WTC11 (cell line): ENCODE measurements at regions not wholly inside any gene's neighbourhood (a gene's known extent, or its start where the extent isn't known, plus 50 kb on each side); places are given as distances from the start of the nearest gene placed in this dataset.

Source experiments
- ATAC-seq: fragments of 200-7000 bp; cut with Tn5 transposase; 2 replicates; pipeline ENCODE4 v1.10.0; 2021; ENCODE audit warnings: mild to moderate bottlenecking, moderate library complexity
- CTCF ChIA-PET: fragments of 300-600 bp; sonication (Branson Sonifier 250); formaldehyde crosslinking; loops from one replicate; lab custom pipeline; 2021; ENCODE audit warnings: antibody characterized with exemption; lab: Charles Lee
- POLR2A ChIA-PET: fragments of 350-600 bp; sonication (Branson Sonifier 250); formaldehyde crosslinking; loops from one replicate; lab custom pipeline; 2021; ENCODE audit warnings: antibody characterized with exemption; lab: Charles Lee
- DNase-seq: peaks from one replicate; pipeline ENCODE4 v3.0.0; 2021; ENCODE audit warnings: low spot score
- H3K27ac Mint-ChIP-seq: 2 replicates; pipeline ENCODE4 v1.8.0; 2021; ENCODE audit warnings: mixed read lengths
- H3K27me3 Mint-ChIP-seq: 2 replicates; pipeline ENCODE4 v1.8.0; 2021; ENCODE audit warnings: low read depth, mild to moderate bottlenecking, moderate library complexity, mixed read lengths
- H3K36me3 Mint-ChIP-seq: 2 replicates; pipeline ENCODE4 v1.8.0; 2021; ENCODE audit warnings: mixed read lengths
- H3K4me1 Mint-ChIP-seq: 2 replicates; pipeline ENCODE4 v1.8.0; 2022; ENCODE audit warnings: mixed read lengths
- H3K4me3 Mint-ChIP-seq: 2 replicates; pipeline ENCODE4 v1.8.0; 2021; ENCODE audit warnings: mild to moderate bottlenecking, moderate library complexity, mixed read lengths
- H3K9me3 Mint-ChIP-seq: 2 replicates; pipeline ENCODE4 v1.8.0; 2021; ENCODE audit warnings: mixed read lengths
- CBFB ChIP-seq: sonication (generic); formaldehyde crosslinking; IDR thresholded peaks from 2 replicates; pipeline ENCODE4 v1.8.1; 2022; ENCODE audit warnings: mild to moderate bottlenecking, low read depth, missing genetic modification reagents
- CREM ChIP-seq: sonication (generic); formaldehyde crosslinking; IDR thresholded peaks from 2 replicates; pipeline ENCODE4 v1.8.1; 2022; ENCODE audit warnings: mild to moderate bottlenecking, missing genetic modification reagents, moderate library complexity
- ETV6 ChIP-seq: sonication (generic); formaldehyde crosslinking; IDR thresholded peaks from 2 replicates; pipeline ENCODE4 v1.8.1; 2022; ENCODE audit warnings: mild to moderate bottlenecking, missing genetic modification reagents
- FOXJ3 ChIP-seq: sonication (generic); formaldehyde crosslinking; IDR thresholded peaks from 2 replicates; pipeline ENCODE4 v1.9.0; 2021; ENCODE audit warnings: missing genetic modification reagents, mild to moderate bottlenecking, borderline replicate concordance
- HMGA2 ChIP-seq: fragments of 250-450 bp; sonication (Bioruptor Pico); IDR thresholded peaks from 2 replicates; pipeline ENCODE4 v1.4.0; 2021; ENCODE audit warnings: mild to moderate bottlenecking, moderate library complexity
- JAZF1 ChIP-seq: fragments of 250-450 bp; sonication (Bioruptor Pico); IDR thresholded peaks from 2 replicates; pipeline ENCODE4 v1.9.0; 2021; ENCODE audit warnings: moderate library complexity, mild to moderate bottlenecking, inconsistent platforms
- MXD4 ChIP-seq: fragments of 250-450 bp; sonication (Bioruptor Pico); IDR thresholded peaks from 2 replicates; pipeline ENCODE4 v1.8.0; 2021; ENCODE audit warnings: mild to moderate bottlenecking, moderate library complexity, borderline replicate concordance
- NFE2L1 ChIP-seq: sonication (generic); formaldehyde crosslinking; IDR thresholded peaks from 2 replicates; pipeline ENCODE4 v1.8.1; 2023; ENCODE audit warnings: missing genetic modification reagents
- OVOL2 ChIP-seq: fragments of 250-450 bp; sonication (Bioruptor Pico); IDR thresholded peaks from 2 replicates; pipeline ENCODE4 v1.9.0; 2021; ENCODE audit warnings: mild to moderate bottlenecking, borderline replicate concordance
- SP1 ChIP-seq: sonication (generic); formaldehyde crosslinking; conservative IDR thresholded peaks from 2 replicates; pipeline ENCODE4 v1.8.1; 2022; ENCODE audit warnings: missing genetic modification reagents
- TF ChIP-seq, protein P1 (sequence below): fragments of 250-450 bp; sonication (Bioruptor Pico); IDR thresholded peaks from 2 replicates; pipeline ENCODE4 v1.9.0; 2021; ENCODE audit warnings: mild to moderate bottlenecking, borderline replicate concordance
- TF ChIP-seq, protein P2 (sequence below): sonication (generic); formaldehyde crosslinking; conservative IDR thresholded peaks from 2 replicates; pipeline ENCODE4 v1.8.1; 2022; ENCODE audit warnings: mild to moderate bottlenecking, missing genetic modification reagents
- TF ChIP-seq, protein P3 (sequence below): sonication (generic); formaldehyde crosslinking; IDR thresholded peaks from 2 replicates; pipeline ENCODE4 v1.8.0; 2022; ENCODE audit warnings: mild to moderate bottlenecking, missing genetic modification reagents
- TF ChIP-seq, protein P4 (sequence below): sonication (generic); formaldehyde crosslinking; IDR thresholded peaks from 2 replicates; pipeline ENCODE4 v1.8.1; 2022; ENCODE audit warnings: missing genetic modification reagents, borderline replicate concordance
- TF ChIP-seq, protein P5 (sequence below): sonication (generic); formaldehyde crosslinking; IDR thresholded peaks from 2 replicates; pipeline ENCODE4 v1.8.1; 2023; ENCODE audit warnings: mild to moderate bottlenecking, missing genetic modification reagents, borderline replicate concordance
- TF ChIP-seq, protein P6 (sequence below): fragments of 200-600 bp; IDR thresholded peaks from 2 replicates; pipeline ENCODE4 v1.8.0; 2022; ENCODE audit warnings: antibody characterized with exemption
- TF ChIP-seq, protein P7 (sequence below): sonication (generic); formaldehyde crosslinking; IDR thresholded peaks from 2 replicates; pipeline ENCODE4 v1.8.0; 2022; ENCODE audit warnings: mild to moderate bottlenecking, missing genetic modification reagents

DNA sequence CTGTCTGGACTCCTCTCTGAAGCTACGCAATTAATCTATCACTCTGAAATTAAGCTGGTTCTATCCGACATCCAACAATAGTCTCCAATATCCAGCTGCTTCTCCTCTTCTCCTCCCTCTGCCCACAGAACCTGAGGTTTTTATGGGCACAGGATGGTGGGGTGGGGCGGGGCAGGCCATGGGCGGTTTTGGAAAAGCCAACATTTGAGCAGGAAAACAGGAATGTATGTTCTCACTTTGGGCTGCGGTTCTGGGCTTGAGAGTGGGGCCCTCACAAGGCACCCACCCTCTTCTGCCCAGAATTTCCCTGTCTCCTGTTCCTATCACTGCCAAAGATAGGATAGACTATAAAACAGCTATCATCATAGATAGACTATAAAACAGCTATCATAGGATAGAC, 1144.2 kb downstream of the EPHA7 start:
- CTCF ChIA-PET, result no interaction called here
- no peak for DNase-seq
- TF ChIP-seq, protein P1, sequence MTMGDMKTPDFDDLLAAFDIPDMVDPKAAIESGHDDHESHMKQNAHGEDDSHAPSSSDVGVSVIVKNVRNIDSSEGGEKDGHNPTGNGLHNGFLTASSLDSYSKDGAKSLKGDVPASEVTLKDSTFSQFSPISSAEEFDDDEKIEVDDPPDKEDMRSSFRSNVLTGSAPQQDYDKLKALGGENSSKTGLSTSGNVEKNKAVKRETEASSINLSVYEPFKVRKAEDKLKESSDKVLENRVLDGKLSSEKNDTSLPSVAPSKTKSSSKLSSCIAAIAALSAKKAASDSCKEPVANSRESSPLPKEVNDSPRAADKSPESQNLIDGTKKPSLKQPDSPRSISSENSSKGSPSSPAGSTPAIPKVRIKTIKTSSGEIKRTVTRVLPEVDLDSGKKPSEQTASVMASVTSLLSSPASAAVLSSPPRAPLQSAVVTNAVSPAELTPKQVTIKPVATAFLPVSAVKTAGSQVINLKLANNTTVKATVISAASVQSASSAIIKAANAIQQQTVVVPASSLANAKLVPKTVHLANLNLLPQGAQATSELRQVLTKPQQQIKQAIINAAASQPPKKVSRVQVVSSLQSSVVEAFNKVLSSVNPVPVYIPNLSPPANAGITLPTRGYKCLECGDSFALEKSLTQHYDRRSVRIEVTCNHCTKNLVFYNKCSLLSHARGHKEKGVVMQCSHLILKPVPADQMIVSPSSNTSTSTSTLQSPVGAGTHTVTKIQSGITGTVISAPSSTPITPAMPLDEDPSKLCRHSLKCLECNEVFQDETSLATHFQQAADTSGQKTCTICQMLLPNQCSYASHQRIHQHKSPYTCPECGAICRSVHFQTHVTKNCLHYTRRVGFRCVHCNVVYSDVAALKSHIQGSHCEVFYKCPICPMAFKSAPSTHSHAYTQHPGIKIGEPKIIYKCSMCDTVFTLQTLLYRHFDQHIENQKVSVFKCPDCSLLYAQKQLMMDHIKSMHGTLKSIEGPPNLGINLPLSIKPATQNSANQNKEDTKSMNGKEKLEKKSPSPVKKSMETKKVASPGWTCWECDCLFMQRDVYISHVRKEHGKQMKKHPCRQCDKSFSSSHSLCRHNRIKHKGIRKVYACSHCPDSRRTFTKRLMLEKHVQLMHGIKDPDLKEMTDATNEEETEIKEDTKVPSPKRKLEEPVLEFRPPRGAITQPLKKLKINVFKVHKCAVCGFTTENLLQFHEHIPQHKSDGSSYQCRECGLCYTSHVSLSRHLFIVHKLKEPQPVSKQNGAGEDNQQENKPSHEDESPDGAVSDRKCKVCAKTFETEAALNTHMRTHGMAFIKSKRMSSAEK (CRISPR knock-in tag), result no peak
- TF ChIP-seq JAZF1 (CRISPR knock-in tag) (no peak), CREM (CRISPR knock-in tag) (no peak), SP1 (no peak), HMGA2 (CRISPR knock-in tag) (no peak), NFE2L1 (no peak), CBFB (CRISPR knock-in tag) (no peak), OVOL2 (CRISPR knock-in tag) (no peak)
- TF ChIP-seq, protein P2, sequence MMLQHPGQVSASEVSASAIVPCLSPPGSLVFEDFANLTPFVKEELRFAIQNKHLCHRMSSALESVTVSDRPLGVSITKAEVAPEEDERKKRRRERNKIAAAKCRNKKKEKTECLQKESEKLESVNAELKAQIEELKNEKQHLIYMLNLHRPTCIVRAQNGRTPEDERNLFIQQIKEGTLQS (CRISPR knock-in tag), result no peak
- TF ChIP-seq, protein P3, sequence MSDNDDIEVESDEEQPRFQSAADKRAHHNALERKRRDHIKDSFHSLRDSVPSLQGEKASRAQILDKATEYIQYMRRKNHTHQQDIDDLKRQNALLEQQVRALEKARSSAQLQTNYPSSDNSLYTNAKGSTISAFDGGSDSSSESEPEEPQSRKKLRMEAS (CRISPR knock-in tag), result no peak
- TF ChIP-seq, protein P4, sequence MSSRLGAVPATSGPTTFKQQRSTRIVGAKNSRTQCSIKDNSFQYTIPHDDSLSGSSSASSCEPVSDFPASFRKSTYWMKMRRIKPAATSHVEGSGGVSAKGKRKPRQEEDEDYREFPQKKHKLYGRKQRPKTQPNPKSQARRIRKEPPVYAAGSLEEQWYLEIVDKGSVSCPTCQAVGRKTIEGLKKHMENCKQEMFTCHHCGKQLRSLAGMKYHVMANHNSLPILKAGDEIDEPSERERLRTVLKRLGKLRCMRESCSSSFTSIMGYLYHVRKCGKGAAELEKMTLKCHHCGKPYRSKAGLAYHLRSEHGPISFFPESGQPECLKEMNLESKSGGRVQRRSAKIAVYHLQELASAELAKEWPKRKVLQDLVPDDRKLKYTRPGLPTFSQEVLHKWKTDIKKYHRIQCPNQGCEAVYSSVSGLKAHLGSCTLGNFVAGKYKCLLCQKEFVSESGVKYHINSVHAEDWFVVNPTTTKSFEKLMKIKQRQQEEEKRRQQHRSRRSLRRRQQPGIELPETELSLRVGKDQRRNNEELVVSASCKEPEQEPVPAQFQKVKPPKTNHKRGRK (CRISPR knock-in tag), result no peak
- Mint-ChIP-seq H3K4me3 (no peak overlapping the region), H3K27me3 (no peaks in the 10 kb centered on the region), H3K9me3 (no peaks in the 10 kb centered on the region), H3K4me1 (peaks cover 15% of the 10 kb centered on the region), H3K36me3 (no peaks in the 10 kb centered on the region), H3K27ac (no peak overlapping the region)
- POLR2A ChIA-PET, result no interaction called here
- ATAC-seq, result no peak

DNA sequence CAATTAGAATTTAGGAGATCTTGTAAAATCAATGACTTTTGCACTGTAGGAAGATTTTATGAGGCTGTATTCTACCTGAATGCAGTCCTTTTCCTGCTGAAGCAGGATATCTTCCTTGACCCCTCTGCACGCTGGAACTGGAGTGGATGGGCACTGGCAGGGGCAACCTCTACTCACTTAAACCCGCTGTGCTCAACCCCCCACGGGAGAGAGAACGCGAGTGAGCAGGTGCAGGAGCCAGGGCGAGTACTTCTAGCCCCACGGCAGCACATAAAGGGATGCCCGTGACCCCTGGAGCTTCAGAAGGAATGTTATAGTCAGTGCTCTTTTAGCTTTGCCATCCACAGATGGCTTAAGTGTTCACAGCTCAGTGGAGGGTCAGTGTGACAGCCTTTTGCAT, 1144.8 kb downstream of the EPHA7 start:
- TF ChIP-seq, protein P5, sequence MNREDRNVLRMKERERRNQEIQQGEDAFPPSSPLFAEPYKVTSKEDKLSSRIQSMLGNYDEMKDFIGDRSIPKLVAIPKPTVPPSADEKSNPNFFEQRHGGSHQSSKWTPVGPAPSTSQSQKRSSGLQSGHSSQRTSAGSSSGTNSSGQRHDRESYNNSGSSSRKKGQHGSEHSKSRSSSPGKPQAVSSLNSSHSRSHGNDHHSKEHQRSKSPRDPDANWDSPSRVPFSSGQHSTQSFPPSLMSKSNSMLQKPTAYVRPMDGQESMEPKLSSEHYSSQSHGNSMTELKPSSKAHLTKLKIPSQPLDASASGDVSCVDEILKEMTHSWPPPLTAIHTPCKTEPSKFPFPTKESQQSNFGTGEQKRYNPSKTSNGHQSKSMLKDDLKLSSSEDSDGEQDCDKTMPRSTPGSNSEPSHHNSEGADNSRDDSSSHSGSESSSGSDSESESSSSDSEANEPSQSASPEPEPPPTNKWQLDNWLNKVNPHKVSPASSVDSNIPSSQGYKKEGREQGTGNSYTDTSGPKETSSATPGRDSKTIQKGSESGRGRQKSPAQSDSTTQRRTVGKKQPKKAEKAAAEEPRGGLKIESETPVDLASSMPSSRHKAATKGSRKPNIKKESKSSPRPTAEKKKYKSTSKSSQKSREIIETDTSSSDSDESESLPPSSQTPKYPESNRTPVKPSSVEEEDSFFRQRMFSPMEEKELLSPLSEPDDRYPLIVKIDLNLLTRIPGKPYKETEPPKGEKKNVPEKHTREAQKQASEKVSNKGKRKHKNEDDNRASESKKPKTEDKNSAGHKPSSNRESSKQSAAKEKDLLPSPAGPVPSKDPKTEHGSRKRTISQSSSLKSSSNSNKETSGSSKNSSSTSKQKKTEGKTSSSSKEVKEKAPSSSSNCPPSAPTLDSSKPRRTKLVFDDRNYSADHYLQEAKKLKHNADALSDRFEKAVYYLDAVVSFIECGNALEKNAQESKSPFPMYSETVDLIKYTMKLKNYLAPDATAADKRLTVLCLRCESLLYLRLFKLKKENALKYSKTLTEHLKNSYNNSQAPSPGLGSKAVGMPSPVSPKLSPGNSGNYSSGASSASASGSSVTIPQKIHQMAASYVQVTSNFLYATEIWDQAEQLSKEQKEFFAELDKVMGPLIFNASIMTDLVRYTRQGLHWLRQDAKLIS (CRISPR knock-in tag), result no peak
- TF ChIP-seq, protein P6, sequence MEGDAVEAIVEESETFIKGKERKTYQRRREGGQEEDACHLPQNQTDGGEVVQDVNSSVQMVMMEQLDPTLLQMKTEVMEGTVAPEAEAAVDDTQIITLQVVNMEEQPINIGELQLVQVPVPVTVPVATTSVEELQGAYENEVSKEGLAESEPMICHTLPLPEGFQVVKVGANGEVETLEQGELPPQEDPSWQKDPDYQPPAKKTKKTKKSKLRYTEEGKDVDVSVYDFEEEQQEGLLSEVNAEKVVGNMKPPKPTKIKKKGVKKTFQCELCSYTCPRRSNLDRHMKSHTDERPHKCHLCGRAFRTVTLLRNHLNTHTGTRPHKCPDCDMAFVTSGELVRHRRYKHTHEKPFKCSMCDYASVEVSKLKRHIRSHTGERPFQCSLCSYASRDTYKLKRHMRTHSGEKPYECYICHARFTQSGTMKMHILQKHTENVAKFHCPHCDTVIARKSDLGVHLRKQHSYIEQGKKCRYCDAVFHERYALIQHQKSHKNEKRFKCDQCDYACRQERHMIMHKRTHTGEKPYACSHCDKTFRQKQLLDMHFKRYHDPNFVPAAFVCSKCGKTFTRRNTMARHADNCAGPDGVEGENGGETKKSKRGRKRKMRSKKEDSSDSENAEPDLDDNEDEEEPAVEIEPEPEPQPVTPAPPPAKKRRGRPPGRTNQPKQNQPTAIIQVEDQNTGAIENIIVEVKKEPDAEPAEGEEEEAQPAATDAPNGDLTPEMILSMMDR, result no peak
- TF ChIP-seq ETV6 (no peak), FOXJ3 (CRISPR knock-in tag) (no peak), MXD4 (no peak)
- TF ChIP-seq, protein P7, sequence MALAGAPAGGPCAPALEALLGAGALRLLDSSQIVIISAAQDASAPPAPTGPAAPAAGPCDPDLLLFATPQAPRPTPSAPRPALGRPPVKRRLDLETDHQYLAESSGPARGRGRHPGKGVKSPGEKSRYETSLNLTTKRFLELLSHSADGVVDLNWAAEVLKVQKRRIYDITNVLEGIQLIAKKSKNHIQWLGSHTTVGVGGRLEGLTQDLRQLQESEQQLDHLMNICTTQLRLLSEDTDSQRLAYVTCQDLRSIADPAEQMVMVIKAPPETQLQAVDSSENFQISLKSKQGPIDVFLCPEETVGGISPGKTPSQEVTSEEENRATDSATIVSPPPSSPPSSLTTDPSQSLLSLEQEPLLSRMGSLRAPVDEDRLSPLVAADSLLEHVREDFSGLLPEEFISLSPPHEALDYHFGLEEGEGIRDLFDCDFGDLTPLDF (CRISPR knock-in tag), result no peak
- ChIA-PET POLR2A (no interaction called here), CTCF (no interaction called here)
- H3K4me1 Mint-ChIP-seq, result peaks cover 15% of the 10 kb centered on the region
- no peaks in the 10 kb centered on the region for H3K9me3 Mint-ChIP-seq
- H3K4me3 Mint-ChIP-seq, result no peak overlapping the region
- no peaks in the 10 kb centered on the region for H3K36me3 Mint-ChIP-seq
- DNase-seq (no peak), ATAC-seq (no peak; the same call in none of the 2 replicates)
- H3K27me3 Mint-ChIP-seq, result no peaks in the 10 kb centered on the region
- H3K27ac Mint-ChIP-seq, result no peak overlapping the region
